HG03442 (cell line): ENCODE measurements at regions not wholly inside any gene's neighbourhood (a gene's known extent, or its start where the extent isn't known, plus 50 kb on each side); places are given as distances from the start of the nearest gene placed in this dataset.
"Not testable (repeated sequence)": the region's sequence is repeated elsewhere in the genome, so short reads cannot be mapped to it uniquely, and the experiment has no call there.

Experiments used
- ATAC-seq: cut with Tn5 transposase; IDR thresholded peaks from one replicate; pipeline ENCODE4 v1.9.1; 2021; ENCODE audit warnings: mild to moderate bottlenecking, moderate library complexity; ENCODE audit not compliant: unreplicated experiment

DNA sequence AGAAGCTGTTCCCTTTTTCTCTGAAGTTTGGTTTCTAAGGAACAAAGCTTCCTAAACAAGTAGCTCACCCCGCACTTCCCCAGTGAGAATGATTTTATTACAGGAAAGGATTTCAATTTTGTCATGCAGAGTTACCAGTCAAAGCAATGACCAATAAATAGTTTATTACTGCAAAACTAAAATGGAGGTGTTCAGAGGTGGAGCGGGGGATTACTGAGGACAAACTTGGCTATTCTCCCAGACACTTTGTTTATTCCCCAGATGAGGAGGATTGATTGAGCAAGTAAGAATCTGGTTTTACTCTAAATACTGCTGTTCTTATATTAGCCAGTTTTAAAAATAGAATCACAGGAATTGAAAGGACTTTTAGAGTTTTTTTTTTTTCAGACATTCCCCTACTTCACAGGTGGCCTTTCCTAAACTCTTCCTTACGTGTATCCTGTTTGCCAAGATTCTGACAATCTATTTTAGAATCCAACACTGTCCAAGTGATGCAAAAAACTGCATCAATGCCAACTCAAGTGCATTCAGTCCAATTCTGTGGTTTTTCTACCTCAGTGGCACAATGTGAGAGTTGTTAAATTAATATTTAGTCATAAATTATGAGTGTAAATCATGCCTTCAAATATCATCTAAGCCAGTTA, 136.1 kb downstream of the TNFSF18 start:
- ATAC-seq: no peak

DNA sequence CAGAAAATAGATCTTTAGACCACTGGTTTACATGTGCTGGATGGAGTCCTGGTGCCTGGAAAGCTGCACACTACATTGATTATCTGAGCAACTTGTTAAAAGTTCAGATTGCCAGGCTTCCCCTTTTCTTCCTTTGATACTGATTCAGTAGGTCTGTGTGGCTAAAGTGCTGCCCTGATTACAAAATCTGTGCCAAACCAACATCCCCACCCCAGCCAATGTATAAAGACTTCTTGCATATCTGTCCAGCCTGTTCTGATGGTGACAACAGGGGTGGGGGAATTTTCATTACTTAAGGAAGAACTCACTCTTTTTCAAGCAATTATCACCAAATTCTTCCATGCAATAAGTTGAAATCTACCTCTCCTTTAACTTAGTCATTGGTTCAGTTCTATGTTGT, 135.5 kb downstream of the TNFSF18 start:
- no peak for ATAC-seq

DNA sequence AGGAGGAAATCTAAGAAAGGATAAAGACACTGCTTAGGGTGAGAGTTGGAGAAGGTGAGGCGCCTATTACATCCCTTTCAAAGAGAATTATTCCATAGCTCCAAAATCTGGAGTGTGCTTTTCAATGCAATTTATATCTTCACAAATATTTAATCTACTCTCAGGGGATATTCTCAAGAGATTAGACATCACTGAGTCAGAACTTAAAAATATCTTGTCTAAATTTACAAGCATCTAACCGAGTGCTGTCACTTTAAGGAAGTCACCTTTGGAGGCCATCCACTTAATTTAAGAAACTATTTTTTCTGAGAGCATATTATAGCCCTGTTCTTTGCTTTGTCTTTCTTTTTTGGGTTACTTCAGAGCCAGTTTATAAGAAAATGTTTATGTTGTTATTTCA, 134.6 kb downstream of the TNFSF18 start:
- no peak for ATAC-seq

DNA sequence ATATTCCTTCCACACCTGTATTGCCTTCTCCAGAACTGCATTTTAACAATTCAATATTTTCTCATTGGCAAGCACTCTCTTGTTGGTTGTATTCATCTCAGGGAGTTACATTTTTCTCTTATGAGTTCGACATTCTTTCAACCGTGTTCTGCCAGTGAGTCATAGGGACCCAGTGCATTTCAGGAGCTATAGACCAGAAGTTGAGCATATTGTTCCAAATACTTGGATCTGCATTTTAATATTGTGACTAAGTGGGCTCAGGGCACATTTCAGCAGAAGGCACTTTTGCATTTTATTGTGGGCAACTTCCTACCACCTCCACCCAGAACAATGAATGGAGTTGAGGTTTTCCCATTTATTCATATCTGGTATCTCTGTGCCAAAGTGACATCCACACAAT, 132.8 kb downstream of the TNFSF18 start:
- ATAC-seq: no peak

DNA sequence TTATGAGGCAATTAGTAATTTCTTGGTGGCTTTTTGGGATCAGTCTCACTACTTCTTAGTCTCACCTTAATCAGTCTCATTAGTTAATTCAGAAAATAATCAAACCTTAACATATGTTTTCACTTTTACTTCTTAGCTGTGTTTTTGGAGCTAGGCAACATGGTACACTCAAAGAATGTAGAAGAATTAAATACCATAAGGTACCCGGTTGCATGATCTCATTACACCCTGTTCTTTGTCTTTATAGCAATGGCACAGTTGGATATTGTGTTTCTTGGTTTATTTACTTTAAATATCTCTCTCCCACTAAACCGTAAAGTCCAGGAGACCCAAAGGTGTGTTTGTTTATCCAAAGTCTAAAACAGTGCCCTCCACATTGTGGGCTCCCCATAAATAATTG, 132.3 kb downstream of the TNFSF18 start:
- no peak for ATAC-seq

DNA sequence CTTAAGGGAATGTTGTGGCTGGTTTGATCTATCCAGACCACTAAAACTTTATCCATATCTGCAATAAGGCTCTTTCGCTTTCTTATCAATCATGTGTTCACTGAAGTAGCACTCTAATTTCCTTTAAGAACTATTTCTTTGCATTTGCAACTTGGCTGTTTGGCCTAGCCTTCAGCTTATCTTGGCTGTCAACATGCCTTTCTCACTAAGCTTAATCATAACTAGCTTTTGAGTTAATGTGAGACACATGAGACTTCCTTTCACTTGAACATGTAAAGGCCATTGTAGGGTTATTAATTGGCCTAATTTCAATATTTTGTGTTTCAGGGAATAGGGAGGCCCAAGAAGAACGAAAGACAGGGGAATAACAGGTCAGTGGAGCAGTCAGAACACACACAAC, 124.7 kb downstream of the TNFSF18 start:
- ATAC-seq: no peak

DNA sequence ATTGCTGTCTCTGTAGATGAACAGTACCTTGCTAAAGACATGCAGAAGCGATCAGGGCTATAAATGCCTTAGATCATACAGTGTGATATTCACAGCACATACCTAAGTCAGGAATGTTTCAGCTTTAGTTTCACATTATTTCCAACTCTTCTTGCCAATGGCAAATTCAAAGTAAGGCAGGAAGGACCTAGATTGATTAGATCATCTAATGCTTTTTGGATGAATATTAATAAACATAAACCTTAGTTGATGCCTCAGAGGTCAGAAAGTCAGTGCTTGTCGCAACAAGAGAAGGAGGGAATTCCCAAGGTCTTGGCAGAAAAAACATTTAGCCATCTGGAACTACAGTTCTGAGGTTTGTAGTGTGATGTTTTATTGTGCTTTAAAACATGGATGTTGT, 122.3 kb downstream of the TNFSF18 start:
- no peak for ATAC-seq

DNA sequence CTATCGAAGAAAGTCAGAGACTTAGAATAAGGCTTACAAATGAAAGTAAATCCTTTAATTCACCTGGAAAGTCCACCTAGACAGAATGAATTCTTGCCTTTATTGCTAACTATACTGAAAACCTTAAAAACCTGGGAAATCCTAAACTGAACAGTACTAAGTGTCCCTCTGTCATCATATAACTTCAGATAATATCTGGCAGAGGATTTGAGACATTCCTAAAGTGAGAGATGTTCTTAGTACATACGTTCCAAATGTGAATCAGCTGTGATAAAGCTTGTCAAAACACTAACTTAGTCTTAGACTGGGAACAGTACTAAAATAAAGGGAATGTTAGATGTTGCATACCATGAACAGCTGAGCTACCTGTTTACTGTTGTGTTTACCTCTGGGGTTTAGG, 121.7 kb downstream of the TNFSF18 start:
- no peak for ATAC-seq

DNA sequence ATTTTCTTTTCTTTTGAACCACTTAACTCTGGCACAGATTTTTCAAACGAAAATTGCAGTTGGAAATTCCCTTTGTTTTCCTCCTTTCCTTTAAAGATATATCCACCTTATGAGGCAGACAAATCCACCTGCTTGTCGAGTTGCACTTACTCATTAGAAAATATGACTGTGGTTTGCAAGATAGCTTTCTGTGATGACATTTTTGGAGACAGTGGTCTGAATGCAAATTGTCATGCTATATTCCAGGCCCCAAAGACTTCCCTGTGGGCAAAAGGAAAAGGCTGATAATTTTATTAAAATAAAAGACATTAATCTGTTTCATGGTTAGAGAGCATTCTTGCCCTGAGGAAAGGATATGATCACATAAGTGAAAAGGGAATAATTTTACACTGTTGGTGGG, 120.6 kb downstream of the TNFSF18 start:
- no peak for ATAC-seq

DNA sequence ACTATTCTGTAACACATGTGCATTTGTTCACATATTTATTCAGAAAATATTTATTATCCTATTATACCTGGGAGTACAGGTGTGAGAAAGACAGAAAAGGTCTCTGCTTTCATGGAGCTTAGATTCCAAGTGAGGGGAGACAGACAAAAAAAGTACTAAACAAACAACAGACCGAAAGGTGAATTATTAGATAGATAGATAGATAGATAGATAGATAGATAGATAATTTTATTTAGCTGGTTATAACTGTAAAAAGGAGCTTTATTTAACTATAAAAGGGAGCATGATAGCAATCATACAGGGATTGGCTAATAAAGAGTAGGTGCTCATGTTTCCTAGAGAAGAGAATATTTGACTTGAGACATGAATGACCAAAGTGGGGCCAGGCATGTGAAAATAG, 119.4 kb downstream of the TNFSF18 start:
- ATAC-seq: no peak

DNA sequence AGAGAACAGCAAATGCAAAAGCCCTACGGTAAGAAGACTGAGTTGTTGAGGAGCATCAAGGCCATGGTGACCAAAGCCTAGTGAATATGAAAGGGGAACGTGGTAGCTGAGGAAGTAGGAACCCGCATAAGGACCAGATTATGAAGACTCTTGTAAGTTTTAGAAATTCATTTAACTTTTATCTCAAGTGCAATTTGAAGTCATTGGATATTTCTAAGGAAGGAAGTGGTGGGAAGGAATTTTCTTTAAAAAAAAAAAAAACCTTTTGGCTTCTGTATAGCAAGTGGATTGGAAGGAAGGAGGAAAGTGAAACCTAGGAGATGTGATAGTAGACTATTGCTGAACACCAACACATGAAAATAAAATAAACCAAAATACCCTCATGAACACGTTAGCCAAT, 119.0 kb downstream of the TNFSF18 start:
- no peak for ATAC-seq

DNA sequence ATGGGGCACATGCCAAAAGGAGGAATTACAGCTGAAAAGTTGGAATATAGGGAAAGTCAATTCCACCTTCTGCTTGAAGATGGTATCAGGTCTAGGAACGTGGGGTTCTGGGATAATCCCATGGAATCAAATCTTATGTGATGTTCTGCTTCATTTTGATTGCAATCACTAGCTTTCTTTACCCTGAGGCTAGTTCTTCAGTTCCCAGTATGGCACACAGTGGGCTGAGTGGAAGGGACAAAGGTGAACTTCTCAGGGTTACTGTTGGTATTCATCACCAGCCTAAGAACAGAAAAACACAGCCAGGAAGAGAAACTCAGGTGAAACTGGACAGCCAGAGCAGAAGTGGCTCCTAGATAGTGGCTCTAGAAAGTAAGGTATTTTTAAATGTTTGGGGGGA, 117.8 kb downstream of the TNFSF18 start:
- ATAC-seq: no peak

DNA sequence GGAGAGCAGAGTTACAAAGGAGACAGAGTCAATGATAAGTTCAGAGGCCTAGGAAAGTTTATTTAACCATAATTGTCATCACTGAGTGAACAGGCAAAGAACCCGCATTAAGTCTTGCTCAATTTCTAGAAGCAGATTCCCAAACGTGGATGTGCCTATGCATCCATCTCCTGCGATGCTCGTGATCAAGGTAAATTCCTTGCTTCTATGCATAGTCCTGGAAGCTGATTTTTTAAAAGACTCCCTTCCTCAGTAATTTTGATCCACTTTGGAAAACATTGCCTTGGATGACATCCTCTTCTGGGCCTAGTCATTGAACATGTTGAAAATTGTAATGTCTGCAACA, 116.4 kb downstream of the TNFSF18 start:
- ATAC-seq: no peak

DNA sequence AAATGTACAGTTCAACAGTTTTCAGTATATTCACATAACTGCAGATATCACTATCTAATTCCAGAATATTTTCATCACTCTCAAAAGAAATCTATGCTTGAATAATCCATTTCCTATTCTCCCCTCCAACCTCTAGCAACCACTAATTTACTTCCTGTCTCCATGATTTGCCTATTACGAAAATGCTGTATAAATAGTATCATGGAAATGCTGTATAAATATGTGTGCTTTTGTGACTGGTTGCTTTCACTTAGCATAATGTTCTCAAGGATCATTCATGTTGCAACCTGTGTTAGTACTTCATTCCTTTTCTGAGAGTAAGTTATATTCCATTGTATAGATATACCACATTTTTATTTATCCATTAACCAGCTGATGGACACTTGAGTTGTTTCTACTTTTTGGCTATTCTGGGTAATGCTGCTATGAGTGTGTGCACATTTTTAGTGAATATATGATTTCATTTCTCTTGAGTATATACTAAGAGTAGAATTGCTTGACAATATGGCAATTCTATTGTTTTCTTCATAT, 115.6 kb downstream of the TNFSF18 start:
- ATAC-seq: no peak

DNA sequence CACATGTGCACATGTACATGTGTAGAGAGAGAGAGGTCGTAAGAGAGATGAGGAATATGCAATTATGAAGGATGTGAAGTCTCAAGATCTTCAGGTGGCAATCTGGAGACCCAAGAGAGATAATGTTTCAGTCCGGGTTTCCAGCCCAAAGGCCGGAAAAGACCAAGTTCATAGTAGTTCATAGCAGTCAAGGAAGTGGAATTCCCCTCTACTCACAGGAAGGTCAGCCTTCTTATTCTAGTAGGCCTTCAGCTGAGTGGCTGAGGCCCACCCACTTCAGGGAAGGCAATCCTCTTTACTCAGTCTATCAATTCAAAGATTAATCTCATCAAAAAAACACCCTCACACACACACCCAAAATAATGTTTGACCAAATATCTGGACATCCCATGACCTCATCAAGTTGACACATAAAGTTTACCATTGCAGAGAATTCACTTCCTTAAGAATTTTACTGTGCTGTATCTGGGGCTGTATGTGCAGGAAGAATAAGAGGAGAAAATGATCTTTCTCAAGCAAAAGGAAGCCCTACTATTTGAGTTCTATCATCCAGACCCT, 114.6 kb downstream of the TNFSF18 start:
- no peak for ATAC-seq

DNA sequence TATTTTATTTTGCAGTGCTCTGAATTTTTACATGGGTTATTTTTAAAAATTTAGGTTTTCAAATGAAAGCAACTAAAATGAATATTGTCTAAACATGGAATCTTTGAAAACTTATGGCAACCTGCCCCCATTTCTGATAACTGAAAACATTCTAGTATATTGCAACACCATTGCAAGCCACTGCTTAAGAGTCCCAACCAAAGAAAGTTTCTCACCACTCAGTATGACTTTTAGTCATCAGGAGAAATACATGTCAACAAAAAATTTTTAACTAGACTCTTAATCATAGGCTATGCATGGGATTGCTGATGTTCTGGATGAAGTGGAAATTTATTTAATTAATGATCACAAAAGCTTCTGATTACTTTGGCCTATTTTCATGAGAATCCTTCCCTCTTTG, 112.1 kb downstream of the TNFSF18 start:
- no peak for ATAC-seq

DNA sequence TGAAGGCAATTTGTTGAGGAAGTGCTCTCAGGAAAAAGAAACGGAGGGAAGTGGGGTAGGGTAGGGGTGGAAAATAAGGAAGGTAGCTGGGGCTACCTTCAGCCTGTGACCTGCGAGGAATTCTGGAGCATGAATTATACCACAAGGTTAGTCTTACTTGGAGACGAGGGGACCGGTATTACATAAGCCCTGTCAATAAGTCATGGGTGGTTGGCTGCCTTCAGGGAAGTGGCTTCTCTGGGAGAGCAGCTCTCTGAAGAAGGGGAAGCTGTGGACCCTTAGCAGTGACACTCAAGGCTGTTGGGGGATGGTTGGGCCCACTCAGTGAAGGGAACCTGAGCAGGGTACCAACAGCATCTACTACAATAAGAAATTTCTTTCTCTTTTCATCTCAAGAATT, 111.3 kb downstream of the TNFSF18 start:
- no peak for ATAC-seq

DNA sequence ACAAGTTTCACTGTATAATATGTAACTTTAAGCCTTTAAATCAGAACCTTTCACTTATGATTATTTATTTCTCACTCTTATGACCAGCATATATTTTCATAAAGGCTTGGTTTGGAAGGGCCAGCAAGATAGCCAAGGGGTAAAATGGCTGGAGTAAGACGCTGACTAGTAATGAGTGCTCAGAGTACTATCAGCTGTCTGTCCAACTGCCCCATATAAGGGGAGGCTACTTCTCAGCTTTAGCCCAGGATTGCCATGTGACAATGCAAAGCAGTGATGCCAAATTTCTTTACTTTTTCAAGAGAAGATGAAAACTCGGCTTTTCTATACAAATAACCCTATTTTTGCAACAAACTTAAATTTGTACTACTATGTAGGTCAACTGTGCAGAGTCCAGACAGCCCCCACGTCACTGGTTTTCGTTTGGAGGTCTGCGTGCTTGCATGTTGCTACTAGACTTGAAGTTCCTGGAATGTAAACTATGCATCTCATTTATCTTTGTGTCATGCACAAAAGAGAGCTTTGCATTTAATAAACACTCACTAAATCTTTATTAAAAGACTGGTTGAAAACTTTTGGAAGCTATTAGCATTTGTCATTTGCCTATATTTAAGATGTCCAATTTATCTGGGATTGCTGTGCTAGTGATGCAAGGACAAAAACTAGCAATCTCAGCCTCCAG, 110.4 kb downstream of the TNFSF18 start:
- ATAC-seq: no peak

DNA sequence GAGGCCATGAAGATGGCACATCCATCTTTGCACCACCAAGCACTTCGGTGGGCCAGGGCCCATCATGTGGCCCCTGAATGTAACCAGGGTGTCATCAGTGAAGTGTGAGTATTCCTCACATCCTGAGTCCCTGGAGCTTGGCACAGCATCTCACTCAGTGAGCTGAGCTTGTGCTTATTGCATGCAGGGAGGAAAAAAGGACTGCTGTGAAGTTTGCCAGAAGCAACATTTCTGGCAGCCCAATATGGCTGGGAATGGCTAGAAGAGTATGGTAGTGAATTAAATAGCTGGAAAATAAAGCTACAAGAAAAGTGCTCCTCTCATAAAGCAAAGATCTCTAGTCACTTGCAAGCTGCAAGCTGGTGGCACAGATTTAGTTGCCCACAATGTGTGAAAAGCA, 109.3 kb downstream of the TNFSF18 start:
- ATAC-seq: no peak

DNA sequence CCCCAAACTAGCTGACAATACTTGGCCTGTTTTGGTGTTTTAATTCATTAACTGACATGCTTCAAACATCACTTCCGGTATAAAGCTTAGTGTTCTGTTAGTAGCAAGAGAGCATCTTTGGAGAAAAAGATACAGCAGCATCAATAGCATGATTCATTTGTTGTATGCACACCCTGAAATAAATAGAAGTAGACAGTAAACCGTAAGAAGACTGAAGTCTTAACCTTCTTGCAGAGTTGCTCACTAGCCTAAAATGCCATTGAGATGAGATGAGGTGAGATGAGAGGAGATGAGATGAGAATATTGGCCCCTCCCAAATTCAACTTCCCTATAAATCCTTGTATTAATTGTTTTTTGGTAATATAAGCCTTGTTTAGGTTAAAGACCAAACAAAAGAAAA, 108.8 kb downstream of the TNFSF18 start:
- ATAC-seq: no peak

DNA sequence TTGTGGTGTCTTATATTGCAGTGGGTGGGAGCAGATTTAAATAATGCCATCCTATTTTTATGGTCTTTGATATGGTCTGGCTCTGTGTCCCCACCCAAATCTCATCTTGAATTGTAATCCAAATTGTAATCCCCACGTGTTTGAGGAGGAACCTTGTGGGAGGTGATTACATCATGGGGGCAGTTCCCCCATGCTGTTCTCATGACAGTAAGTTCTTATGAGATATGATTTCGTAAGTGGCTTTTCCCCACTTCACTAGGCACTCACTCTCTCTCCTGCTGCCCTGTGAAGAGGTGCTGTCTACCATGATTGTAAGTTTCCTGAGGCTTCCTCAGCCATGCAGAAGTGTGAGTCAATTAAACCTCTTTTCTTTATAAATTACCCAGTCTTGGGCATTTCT, 107.6 kb downstream of the TNFSF18 start:
- not testable (repeated sequence) for ATAC-seq

DNA sequence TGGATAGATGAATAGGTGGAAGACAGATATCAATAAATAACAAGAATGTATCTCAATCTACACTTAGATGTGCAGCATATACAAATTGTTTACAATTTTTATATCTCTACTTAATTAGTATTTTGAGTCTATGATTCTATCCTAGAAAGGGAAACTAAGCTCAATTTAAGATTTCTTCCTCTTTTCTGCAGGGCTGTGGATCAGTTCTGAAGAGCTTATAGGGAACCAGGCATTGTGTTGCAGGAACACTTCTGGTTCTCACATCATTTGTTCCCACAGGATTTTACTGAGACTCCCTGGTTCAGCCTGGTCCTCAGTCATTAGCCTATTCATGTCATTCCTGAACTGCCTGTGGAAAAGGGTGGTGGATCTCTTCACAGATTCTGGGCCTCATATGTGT, 105.8 kb downstream of the TNFSF18 start:
- ATAC-seq: no peak
